Dedifferentiated amniotic fluid mesenchymal stem cell (primary cell): ENCODE measurements at regions not wholly inside any gene's neighbourhood (a gene's known extent, or its start where the extent isn't known, plus 50 kb on each side); places are given as distances from the start of the nearest gene placed in this dataset.

Experiments used
- DNase-seq: peaks from one replicate; pipeline ENCODE4 v3.0.0-alpha.2; 2016; ENCODE audit errors: extremely low spot score

DNA sequence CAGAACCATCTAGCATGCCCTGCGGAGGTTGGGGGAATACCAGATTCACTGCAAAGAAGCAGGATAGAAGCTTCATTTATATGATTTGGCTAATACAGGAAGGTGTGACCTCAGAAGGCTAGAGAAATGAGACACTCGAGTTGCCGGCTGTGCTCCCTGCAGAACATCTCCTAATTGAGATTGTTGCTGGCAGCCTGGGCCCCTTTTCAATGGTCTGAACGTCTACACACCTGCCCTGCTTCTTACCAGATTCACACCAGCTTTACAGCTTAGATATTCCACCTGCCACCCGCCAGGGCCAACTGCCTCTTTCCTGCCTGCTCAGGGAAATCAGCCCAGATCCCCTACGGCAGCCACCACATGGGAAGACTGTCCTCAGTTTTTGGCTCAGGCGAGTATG is 475.3 kb upstream of the AUTS2 start:
- no peak for DNase-seq

DNA sequence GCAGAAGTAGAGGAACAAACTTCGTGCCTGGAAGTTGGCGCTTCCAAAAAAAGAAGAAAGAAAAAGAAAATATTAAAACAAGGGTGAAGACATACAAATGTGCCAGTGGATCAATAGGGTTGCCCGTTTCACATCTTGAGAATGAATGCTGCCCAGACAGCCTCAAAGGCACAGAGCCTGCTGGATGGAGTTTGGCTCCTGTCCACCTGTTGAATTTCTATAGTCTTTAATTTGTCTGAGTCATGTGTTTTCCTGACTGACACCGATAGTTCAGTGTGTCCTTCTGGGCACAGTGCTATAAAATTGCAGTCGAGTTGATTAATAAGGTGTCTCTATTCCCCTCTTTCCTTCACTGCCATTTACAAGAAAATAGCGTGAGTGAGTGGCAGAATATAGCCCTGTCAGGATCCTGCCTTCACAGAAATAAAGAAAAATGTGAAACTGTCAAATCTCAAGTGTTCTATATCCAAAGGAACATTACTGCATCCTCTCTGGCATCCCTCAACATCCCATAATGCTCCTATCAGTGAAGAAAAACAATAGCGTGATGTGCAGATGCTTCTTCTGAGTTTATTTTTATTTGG is 471.3 kb upstream of the AUTS2 start:
- DNase-seq = no peak

DNA sequence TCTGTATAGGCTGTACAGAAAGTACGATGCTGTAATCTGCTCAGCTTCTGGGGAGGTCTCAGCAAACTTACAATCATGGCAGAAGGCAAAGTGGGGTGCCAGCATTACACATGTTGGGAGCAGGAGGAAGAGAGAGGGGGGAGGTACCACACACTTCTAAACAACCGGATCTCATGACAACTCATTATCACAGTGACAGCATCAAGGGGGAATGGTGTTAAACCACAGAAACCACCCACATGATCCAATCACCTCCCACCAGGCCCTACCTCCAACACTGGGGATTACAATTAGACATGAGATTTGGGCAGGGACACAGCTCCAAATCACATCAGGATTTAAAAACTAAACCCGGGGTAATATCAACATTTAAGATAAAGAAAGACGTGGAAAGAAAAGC is 468.8 kb upstream of the AUTS2 start:
- no peak for DNase-seq

DNA sequence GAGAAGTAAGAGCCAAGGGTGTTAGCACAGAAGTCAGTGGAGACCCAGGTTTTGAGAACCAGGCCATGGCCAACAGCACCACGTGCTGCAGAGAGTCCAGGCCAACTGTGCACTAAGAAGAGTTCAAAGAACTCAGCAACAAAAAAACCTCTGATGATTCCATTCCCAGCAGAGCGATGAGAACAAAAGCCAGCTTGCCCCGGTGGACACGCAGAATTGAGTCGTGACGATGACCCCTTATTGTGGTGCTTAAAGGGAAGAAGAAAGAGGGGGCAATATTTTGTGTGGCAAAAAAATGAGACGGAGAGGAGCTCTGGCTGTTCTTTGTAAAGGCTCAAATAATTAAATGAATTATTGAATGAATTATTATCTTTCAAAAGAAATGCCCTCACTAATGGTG is 468.3 kb upstream of the AUTS2 start:
- DNase-seq = no peak

- no peak for DNase-seq
Measured at GRCh38 chr7:69130396-69130795, 467.9 kb upstream of the AUTS2 start.

DNA sequence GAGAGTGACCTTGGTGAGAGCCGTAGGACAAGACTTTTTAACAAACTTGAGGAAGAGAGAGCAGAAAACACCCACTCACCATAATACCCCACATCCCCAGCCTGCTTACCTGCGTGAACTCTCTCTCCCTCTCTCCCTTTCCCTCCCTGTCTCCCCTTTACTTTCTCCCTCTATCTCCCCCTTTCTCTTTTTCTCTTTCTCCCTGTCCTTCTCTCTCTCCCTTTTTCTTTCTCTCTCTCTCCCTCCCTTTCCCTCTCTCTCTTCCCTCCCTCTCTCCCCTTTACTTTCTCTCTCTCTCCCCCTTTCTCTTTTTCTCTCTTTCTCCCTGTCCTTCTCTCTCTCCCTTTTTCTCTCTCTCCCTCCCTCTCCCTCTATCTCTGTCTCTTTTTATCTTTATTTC is 464.0 kb upstream of the AUTS2 start:
- DNase-seq = no peak

DNA sequence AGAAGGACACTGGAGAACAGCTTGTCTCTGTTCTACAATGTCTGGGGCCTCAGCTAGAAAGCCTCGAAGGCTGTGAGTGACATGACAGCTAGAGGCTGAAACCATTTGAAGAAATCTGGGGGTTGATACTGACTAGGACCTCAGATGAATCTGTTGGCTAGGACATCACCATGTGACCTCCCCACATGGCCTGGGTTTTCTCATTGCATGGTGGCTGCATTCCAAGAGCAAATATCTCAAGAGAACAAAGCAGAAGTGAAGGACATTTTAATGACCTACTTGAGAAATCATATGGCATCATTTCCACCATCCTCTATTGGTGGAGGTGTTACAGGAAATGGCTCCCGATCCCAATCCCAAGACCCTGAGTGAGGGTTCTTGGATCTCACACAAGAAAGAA is 450.6 kb upstream of the AUTS2 start:
- no peak for DNase-seq

- no peak for DNase-seq
Measured at GRCh38 chr7:69149804-69150782, 448.2 kb upstream of the AUTS2 start.

- DNase-seq = no peak
Measured at GRCh38 chr7:69162326-69162725, 435.9 kb upstream of the AUTS2 start.

- DNase-seq = peak; percentile 22
Measured at GRCh38 chr7:69162931-69163670, 435.2 kb upstream of the AUTS2 start.

DNA sequence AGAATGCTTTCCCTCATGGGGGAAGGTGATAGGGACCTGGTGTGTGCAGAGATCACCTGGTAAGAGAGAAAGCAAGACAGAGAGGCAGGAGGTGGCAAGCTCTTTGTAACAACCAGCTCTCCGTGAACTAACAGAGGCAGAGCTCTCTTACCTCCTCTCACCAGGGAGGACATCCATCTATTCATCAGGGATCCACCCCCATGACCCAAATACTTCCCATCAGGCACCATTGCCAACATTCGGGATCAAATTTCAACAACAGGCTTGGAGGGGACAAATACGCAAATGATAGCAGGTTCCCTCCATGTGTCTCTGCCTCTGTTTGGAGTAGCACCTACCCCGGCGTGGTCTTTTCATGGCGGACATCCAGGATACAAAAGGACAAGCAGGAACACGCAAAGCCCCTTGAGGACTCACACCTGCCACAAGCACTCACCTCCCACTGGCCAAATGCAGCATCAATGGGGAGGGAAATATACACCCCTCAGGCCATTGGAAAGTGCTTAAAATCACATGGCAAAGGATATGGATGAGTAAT is 431.2 kb upstream of the AUTS2 start:
- DNase-seq = no peak

- DNase-seq = no peak
Measured at GRCh38 chr7:69169386-69169785, 428.9 kb upstream of the AUTS2 start.

DNA sequence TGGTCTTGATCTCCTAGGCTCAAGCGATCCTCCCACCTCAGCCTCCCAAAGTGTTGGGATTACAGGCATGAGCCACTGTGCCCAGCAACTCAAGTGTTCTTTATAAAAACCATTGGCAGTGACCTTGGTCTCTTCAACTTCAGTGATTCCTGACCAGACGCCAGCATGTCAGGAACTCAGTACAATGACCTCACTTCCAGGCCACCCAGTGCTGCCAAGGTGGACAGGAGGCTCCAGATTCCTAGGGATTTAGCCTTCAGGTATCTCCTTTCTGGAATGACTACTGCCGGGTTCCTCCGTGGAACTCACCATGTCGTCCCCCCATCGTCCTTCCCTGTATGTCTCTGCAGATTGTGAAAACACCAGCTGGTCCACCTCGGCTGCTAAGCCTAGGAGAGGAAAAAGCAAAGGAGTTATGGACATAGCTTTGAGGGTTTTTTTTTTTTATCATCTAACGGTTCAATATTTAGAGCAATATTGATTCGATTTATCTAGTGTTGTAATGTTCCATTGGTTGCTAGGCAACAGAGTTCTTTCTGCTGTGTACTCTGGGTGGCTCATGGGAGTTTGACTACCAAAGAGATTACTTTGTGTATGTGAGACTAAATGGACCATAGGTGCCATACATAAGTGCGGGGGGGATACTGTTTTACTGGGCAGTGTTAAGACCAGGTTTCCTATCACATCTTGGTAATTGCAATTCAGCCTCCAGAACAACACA is 425.8 kb upstream of the AUTS2 start:
- DNase-seq = no peak

GRCh38 chr7:69173341-69173740 is 424.9 kb upstream of the AUTS2 start:
- DNase-seq = no peak

- no peak for DNase-seq
Measured at GRCh38 chr7:69173846-69174245, 424.4 kb upstream of the AUTS2 start.

DNA sequence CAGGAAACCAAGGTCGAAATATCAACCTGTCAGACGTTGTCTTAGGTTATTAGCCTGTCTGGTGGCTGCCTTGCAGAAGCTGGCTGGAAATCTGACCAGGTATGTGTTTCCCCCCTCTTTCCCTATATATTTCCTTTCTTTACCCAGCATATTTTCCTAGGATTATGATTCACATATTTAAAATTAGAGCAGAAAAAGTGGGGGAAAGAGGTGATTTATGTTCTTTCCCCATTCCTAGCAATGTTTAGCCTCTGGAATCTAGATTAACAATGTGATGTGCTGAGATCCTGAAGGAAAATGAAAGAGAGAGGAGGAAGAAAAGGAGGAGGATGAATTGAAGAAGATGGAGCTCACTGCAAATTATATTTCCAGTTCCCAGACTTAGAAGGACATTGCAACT is 421.4 kb upstream of the AUTS2 start:
- no peak for DNase-seq

GRCh38 chr7:69177461-69177861 is 420.8 kb upstream of the AUTS2 start:
- no peak for DNase-seq

GRCh38 chr7:69177941-69178494 is 420.3 kb upstream of the AUTS2 start:
- no peak for DNase-seq

DNA sequence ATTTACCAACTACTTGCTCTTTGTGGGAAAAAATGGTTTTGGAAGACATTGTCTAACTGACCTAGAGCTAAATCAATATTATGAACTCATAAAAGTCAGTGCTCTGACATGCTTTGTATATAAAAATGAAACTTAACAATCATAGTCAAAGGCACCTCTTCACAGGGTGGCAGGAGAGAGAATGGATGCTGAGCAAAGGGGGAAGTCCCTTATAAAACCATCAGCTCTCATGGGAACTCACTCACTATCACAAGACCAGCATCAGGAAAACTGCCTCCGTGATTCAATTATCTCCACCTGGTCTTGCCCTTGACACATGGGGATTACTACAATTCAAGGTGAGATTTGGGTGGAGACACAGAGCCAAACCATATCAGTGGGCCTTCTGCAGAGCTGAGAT is 417.6 kb upstream of the AUTS2 start:
- DNase-seq = no peak

DNA sequence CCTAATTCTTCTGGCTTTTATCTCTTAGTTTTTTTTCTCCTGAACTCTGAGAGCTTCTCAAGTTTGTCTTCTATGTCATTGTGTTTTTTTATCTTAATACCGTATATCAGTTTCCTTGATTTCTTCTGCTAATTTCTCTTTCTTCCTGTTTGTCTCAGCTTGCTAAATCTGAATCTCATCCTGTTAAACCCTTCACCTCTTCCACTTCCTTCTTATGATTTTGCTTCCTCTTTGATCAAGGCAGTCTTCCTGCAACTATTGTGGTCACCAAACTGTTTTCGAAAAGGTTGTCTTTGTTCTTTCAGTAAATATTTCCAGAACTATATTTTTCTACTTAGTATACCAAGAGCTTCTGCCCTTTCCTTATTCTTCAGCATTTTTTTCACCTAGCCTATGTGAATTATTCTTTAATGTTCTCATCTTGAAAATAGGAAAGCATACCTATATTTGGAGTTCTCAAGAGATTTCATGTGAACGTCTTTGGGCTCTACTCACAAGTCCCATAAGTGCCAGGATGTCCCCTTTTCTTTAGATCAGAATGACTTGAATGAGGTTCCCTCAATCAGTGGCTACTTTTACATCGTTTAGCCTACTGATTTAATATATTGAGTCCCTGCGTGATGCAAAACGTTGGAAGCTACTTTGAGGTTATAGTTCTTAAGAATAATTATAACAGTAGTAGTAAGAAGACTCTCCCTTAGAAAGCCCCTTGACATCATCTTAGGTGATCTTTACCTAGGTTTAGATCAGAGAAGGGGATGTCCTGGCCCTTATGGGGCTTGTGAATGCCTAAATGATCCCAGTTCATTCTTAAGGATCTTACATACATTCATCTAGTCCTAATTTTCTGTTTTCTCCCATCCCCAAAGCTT is 415.4 kb upstream of the AUTS2 start:
- no peak for DNase-seq
